ENCODE measurements at regions not wholly inside any gene's neighbourhood (a gene's known extent, or its start where the extent isn't known, plus 50 kb on each side); places are given as distances from the start of the nearest gene placed in this dataset.

DNA sequence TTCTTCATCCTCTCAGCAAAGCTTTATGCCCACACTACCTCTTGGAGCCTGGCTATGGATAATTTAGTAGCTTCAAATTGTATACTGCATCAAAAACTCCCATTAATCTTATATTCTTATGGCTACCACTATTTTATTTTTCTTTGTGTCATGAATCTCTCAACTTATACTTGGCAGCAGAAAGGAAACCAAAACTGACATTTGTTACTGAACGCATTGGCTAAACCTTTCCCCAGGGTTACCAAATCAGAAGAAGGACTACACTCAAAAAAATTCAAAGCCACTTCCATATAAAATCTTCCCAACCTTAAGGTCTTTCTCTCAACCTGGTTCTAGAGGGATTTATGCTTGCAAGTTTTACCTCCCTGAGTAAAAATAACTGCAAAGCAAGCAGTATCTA lies 97.0 kb upstream of the REG3G start:
- TF ChIP-seq NBN (conservative IDR thresholded peaks at IDR 0.05) (no peak), ZNF24 (IDR thresholded peaks at IDR 0.05) (no peak), MAX (IDR thresholded peaks at IDR 0.05) (no peak), ZNF431 (CRISPR knock-in tag; IDR thresholded peaks at IDR 0.05; ENCODE audit: borderline replicate concordance, low read depth) (no peak), TEAD2 (CRISPR knock-in tag; IDR thresholded peaks at IDR 0.05) (no peak), MAZ (IDR thresholded peaks at IDR 0.05; ENCODE audit: borderline replicate concordance, low read depth, low read length) (no peak), MAZ (CRISPR knock-in tag; IDR thresholded peaks at IDR 0.05; ENCODE audit: low read depth) (no peak), HNRNPUL1 (IDR thresholded peaks at IDR 0.05; ENCODE audit: low read depth, low read length) (no peak), JUND (CRISPR knock-in tag; IDR thresholded peaks at IDR 0.05) (no peak), MED1 (CRISPR knock-in tag; IDR thresholded peaks at IDR 0.05) (no peak), ZC3H4 (CRISPR knock-in tag; IDR thresholded peaks at IDR 0.05; ENCODE audit: borderline replicate concordance) (no peak), FOXP1 (IDR thresholded peaks at IDR 0.05) (no peak), FOXP1 (CRISPR knock-in tag; IDR thresholded peaks at IDR 0.05) (no peak), ZBTB34 (CRISPR knock-in tag; IDR thresholded peaks at IDR 0.05) (no peak)

Measured in HepG2 (cell line).